Testis (tissue), 2 donors: ENCODE measurements at regions not wholly inside any gene's neighbourhood (a gene's known extent, or its start where the extent isn't known, plus 50 kb on each side); places are given as distances from the start of the nearest gene placed in this dataset.

Source experiments
- CTCF ChIP-seq, 3 experiments: fragments of 450-650 bp in 2 of 3; fragments of 200-600 bp in 1 of 3; sonication (generic) in 1 of 3; IDR thresholded peaks; one replicate each; pipeline ENCODE4 v1.5.1; 2016 to 2019; ENCODE audit warnings: antibody characterized with exemption in 3 of 3, mild to moderate bottlenecking in 2 of 3, moderate library complexity in 1 of 3
- POLR2A ChIP-seq: fragments of 450-650 bp; IDR thresholded peaks from one replicate; pipeline ENCODE4 v1.6.1; 2017; ENCODE audit warnings: antibody characterized with exemption, mild to moderate bottlenecking, moderate library complexity

- TF ChIP-seq CTCF (IDR thresholded peaks at IDR 0.05) (no peak), POLR2A (no peak)
Measured at GRCh38 chr2:121135168-121135853, 149.7 kb downstream of the TFCP2L1 start.
